Astrocyte (in vitro differentiated cells and primary cell): ENCODE measurements at regions not wholly inside any gene's neighbourhood (a gene's known extent, or its start where the extent isn't known, plus 50 kb on each side); places are given as distances from the start of the nearest gene placed in this dataset.

ENCODE experiments used
- DNase-seq: peaks from one replicate; pipeline ENCODE4 v3.0.0-alpha.2; 2010; ENCODE audit warnings: low read depth
- FAIRE-seq: peaks from 2 replicates; lab custom pipeline; 2011; peaks lifted over from hg19 to GRCh38; lab: Jason Lieb, UNC
- H2AFZ ChIP-seq: 2 replicates; pipeline ENCODE4 v1.6.0; 2012; ENCODE audit warnings: low read depth, low read length, inconsistent platforms
- H3K27ac ChIP-seq: 2 replicates; pipeline ENCODE4 v1.5.1; 2011; ENCODE audit warnings: low read depth, low read length, inconsistent platforms
- H3K27me3 ChIP-seq: 2 replicates; pipeline ENCODE4 v1.6.0; 2011; ENCODE audit warnings: low read length, inconsistent platforms; ENCODE audit not compliant: insufficient read depth
- H3K36me3 ChIP-seq: 2 replicates; pipeline ENCODE4 v1.5.1; 2011; ENCODE audit warnings: low read length, inconsistent platforms; ENCODE audit not compliant: insufficient read depth
- H3K4me1 ChIP-seq: 2 replicates; pipeline ENCODE4 v1.5.1; 2011; ENCODE audit warnings: low read length, inconsistent platforms; ENCODE audit not compliant: insufficient read depth
- H3K4me2 ChIP-seq: 2 replicates; pipeline ENCODE4 v1.6.0; 2012; ENCODE audit warnings: low read length, inconsistent platforms
- H3K4me3 ChIP-seq: 2 replicates; pipeline ENCODE4 v1.5.1; 2011; ENCODE audit warnings: low read depth, mild to moderate bottlenecking, low read length, inconsistent platforms; ENCODE audit not compliant: insufficient read depth
- H3K79me2 ChIP-seq: 2 replicates; pipeline ENCODE4 v1.6.0; 2012; ENCODE audit warnings: mild to moderate bottlenecking, low read length, inconsistent platforms; ENCODE audit not compliant: insufficient read depth
- H3K9ac ChIP-seq: 2 replicates; pipeline ENCODE4 v1.6.0; 2012; ENCODE audit warnings: mild to moderate bottlenecking, low read length, inconsistent platforms
- H3K9me3 ChIP-seq: 2 replicates; pipeline ENCODE4 v1.5.1; 2012; ENCODE audit warnings: low read depth, mild to moderate bottlenecking, low read length, inconsistent platforms; ENCODE audit not compliant: insufficient read depth
- H4K20me1 ChIP-seq: 2 replicates; pipeline ENCODE4 v1.6.0; 2012; ENCODE audit warnings: low read length, inconsistent platforms; ENCODE audit not compliant: insufficient read depth
- H3K27ac Mint-ChIP-seq: one replicate; pipeline ENCODE4 v1.8.0; 2021; ENCODE audit warnings: mild to moderate bottlenecking, mixed read lengths; ENCODE audit not compliant: unreplicated experiment
- H3K27me3 Mint-ChIP-seq: one replicate; pipeline ENCODE4 v1.8.0; 2021; ENCODE audit warnings: low read depth, mixed read lengths; ENCODE audit not compliant: unreplicated experiment
- H3K36me3 Mint-ChIP-seq: one replicate; pipeline ENCODE4 v1.8.0; 2021; ENCODE audit warnings: low read depth, mixed read lengths; ENCODE audit not compliant: unreplicated experiment
- H3K4me1 Mint-ChIP-seq: one replicate; pipeline ENCODE4 v1.8.0; 2021; ENCODE audit warnings: low read depth, mixed read lengths; ENCODE audit not compliant: unreplicated experiment
- H3K4me3 Mint-ChIP-seq: one replicate; pipeline ENCODE4 v1.8.0; 2021; ENCODE audit warnings: mild to moderate bottlenecking, moderate library complexity, mixed read lengths; ENCODE audit not compliant: unreplicated experiment
- H3K9me3 Mint-ChIP-seq: one replicate; pipeline ENCODE4 v1.8.0; 2021; ENCODE audit warnings: mild to moderate bottlenecking, mixed read lengths; ENCODE audit not compliant: unreplicated experiment
- CTCF ChIP-seq: IDR thresholded peaks from 2 replicates; pipeline ENCODE4 v1.5.1; 2011; ENCODE audit warnings: low read depth, mild to moderate bottlenecking, inconsistent platforms, low read length, moderate library complexity; ENCODE audit not compliant: insufficient read depth
- EZH2 ChIP-seq: IDR thresholded peaks from 2 replicates; pipeline ENCODE4 v1.6.1; 2012; ENCODE audit warnings: mild to moderate bottlenecking, low read length, inconsistent platforms; ENCODE audit not compliant: insufficient read depth

GRCh38 chr3:164267053-164267452 lies 811.2 kb downstream of the SI start:
- peaks cover 3% of the 10 kb centered on the region for H3K9me3 Mint-ChIP-seq
- FAIRE-seq: no peak

DNA sequence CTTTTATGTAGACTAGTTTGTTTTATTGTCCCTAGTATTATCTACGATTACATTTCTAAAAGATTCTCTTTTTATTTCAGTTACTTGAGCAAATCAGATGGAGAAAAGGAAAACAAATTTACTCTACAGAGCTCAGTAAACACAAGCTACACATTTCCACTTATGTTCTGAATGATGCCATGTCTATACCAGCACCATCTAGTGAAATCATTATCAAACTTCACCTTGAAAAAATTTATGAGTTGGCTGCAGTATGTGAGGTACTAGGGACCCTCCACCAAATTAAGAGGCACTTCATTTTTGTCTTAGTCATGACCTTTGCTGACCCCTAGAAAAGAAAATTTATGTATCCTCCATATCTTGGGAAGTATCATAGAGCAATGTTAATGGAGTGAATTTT lies 827.4 kb downstream of the SI start:
- FAIRE-seq: no peak

More at GRCh38 chr3:164267053-164267452, 811.2 kb downstream of the SI start:
- Mint-ChIP-seq H3K36me3 (no peaks in the 10 kb centered on the region), H3K4me1 (no peaks in the 10 kb centered on the region), H3K4me3 (no peak overlapping the region), H3K27ac (no peak overlapping the region), H3K27me3 (no peaks in the 10 kb centered on the region)
- Histone ChIP-seq H3K4me2 (no peak overlapping the region), H3K9ac (no peak overlapping the region), H3K36me3 (no peaks in the 10 kb centered on the region), H3K4me3 (no peak overlapping the region), H3K4me1 (no peaks in the 10 kb centered on the region), H4K20me1 (no peaks in the 10 kb centered on the region), H3K27me3 (no peaks in the 10 kb centered on the region), H2AFZ (no peak overlapping the region), H3K79me2 (no peaks in the 10 kb centered on the region), H3K9me3 (peaks cover 2% of the 10 kb centered on the region), H3K27ac (no peak overlapping the region)
- no peak for DNase-seq
- TF ChIP-seq CTCF (no peak), EZH2 (no peak)

More for the DNA sequence above, 827.4 kb downstream of the SI start:
- H3K79me2 ChIP-seq: no peaks in the 10 kb centered on the region
- no peaks in the 10 kb centered on the region for H3K36me3 ChIP-seq
- no peaks in the 10 kb centered on the region for H3K27me3 ChIP-seq
- H3K4me3 Mint-ChIP-seq: no peak overlapping the region
- no peaks in the 10 kb centered on the region for H4K20me1 ChIP-seq
- no peaks in the 10 kb centered on the region for H3K36me3 Mint-ChIP-seq
- H3K9me3 ChIP-seq: no peaks in the 10 kb centered on the region
- no peak overlapping the region for H3K4me3 ChIP-seq
- DNase-seq: no peak
- no peak overlapping the region for H2AFZ ChIP-seq
- H3K9me3 Mint-ChIP-seq: no peaks in the 10 kb centered on the region
- no peak overlapping the region for H3K9ac ChIP-seq
- H3K27me3 Mint-ChIP-seq: no peaks in the 10 kb centered on the region
- no peak overlapping the region for H3K27ac Mint-ChIP-seq
- no peak overlapping the region for H3K4me2 ChIP-seq
- H3K4me1 ChIP-seq: no peaks in the 10 kb centered on the region
- H3K27ac ChIP-seq: no peak overlapping the region
- no peaks in the 10 kb centered on the region for H3K4me1 Mint-ChIP-seq
- no peak for TF ChIP-seq CTCF
- no peak for TF ChIP-seq EZH2
